Lower leg skin (tissue), 4 donors: ENCODE measurements at regions not wholly inside any gene's neighbourhood (a gene's known extent, or its start where the extent isn't known, plus 50 kb on each side); places are given as distances from the start of the nearest gene placed in this dataset.

ENCODE experiments used
- DNase-seq, 2 donors: peaks; one replicate each; pipeline ENCODE4 v3.0.0-alpha.2; 2019; ENCODE audit warnings: low spot score in 2 of 2
- H3K4me3 ChIP-seq: fragments of 200-600 bp; sonication (generic); 2 replicates; pipeline ENCODE4 v1.5.1; 2017; ENCODE audit warnings: mild to moderate bottlenecking, low read depth; ENCODE audit not compliant: poor library complexity, severe bottlenecking
- CTCF ChIP-seq, 3 donors: fragments of 450-650 bp; IDR thresholded peaks; one replicate each; pipeline ENCODE4 v1.5.1; 2016; ENCODE audit warnings: antibody characterized with exemption in 3 of 3, mild to moderate bottlenecking in 3 of 3, moderate library complexity in 2 of 3
- POLR2A ChIP-seq, 2 donors: fragments of 450-650 bp; IDR thresholded peaks; one replicate each; pipeline ENCODE4 v1.6.1; 2016 to 2017; ENCODE audit warnings: antibody characterized with exemption in 2 of 2, mild to moderate bottlenecking in 1 of 2, moderate library complexity in 1 of 2
- WGBS, 2 donors: methylation state at CpG; one replicate each; pipeline ENCODE4 v1.1.5; 2018; 5-methylcytosine and 5-hydroxymethylcytosine counted together
- intact Hi-C: fragments of 100-400 bp; cut with DNase I; formaldehyde crosslinking; loops from one replicate; pipeline ENCODE4 v1.15.0; 2023; ENCODE audit warnings: low total_unique reads

- WGBS, 2 donors: 83 to 88% methylated on average over 1 of the region's 1 CpG
- intact Hi-C loops: no loop called here
- DNase-seq: no peak
- H3K4me3 ChIP-seq: no peak overlapping the region
- TF ChIP-seq CTCF (IDR thresholded peaks at IDR 0.05): no peak
- no peak for TF ChIP-seq POLR2A (IDR thresholded peaks at IDR 0.05)
Measured at GRCh38 chr20:52826321-52826720, 145.8 kb upstream of the TSHZ2 start.

GRCh38 chr20:52824494-52825216 is 147.5 kb upstream of the TSHZ2 start:
- TF ChIP-seq POLR2A (IDR thresholded peaks at IDR 0.05) (no peak), CTCF (IDR thresholded peaks at IDR 0.05) (no peak)
- no peak for DNase-seq
- no peak overlapping the region for H3K4me3 ChIP-seq
- intact Hi-C loops: no loop called here
- WGBS, 2 donors: 84 to 89% methylated on average over 13 of the region's 13 CpGs

GRCh38 chr20:52823303-52823702 is 148.9 kb upstream of the TSHZ2 start:
- WGBS, 2 donors: 66 to 74% methylated on average over 2 of the region's 2 CpGs
- intact Hi-C loops: no loop called here
- DNase-seq: no peak
- no peak overlapping the region for H3K4me3 ChIP-seq
- TF ChIP-seq POLR2A (IDR thresholded peaks at IDR 0.05) (no peak), CTCF (IDR thresholded peaks at IDR 0.05) (no peak)

GRCh38 chr20:52820641-52821292 is 151.4 kb upstream of the TSHZ2 start:
- WGBS, 2 donors: 93 to 94% methylated on average over 9 of the region's 9 CpGs
- DNase-seq: no peak
- H3K4me3 ChIP-seq: no peak overlapping the region
- no peak for TF ChIP-seq POLR2A (IDR thresholded peaks at IDR 0.05)
- no peak for TF ChIP-seq CTCF (IDR thresholded peaks at IDR 0.05)
- intact Hi-C loops: no loop called here

- DNase-seq: no peak
- 73 to 84% methylated on average over 5 of the region's 5 CpGs for WGBS, 2 donors
- TF ChIP-seq POLR2A (IDR thresholded peaks at IDR 0.05): no peak
- TF ChIP-seq CTCF (IDR thresholded peaks at IDR 0.05): no peak
- intact Hi-C loops: loop anchor here (5.0 kb wide), 1 partner anchor 756 kb away; no protein-coding TSS in a partner anchor
- no peak overlapping the region for H3K4me3 ChIP-seq
Measured at GRCh38 chr20:52818491-52818890, 153.7 kb upstream of the TSHZ2 start.
